CD4-positive, alpha-beta T cell treated with Interleukin-1 beta for 1 hour (primary cell): ENCODE measurements at regions not wholly inside any gene's neighbourhood (a gene's known extent, or its start where the extent isn't known, plus 50 kb on each side); places are given as distances from the start of the nearest gene placed in this dataset.
"Not testable (repeated sequence)": the region's sequence is repeated elsewhere in the genome, so short reads cannot be mapped to it uniquely, and the experiment has no call there.

Experiments used
- DNase-seq, 2 donors: peaks; one replicate each; pipeline ENCODE4 v3.0.0-alpha.2; 2020 to 2022

- DNase-seq, result no peak
Observed at GRCh38 chr6:11961923-11962322, 50.2 kb upstream of the HIVEP1 start.

DNA sequence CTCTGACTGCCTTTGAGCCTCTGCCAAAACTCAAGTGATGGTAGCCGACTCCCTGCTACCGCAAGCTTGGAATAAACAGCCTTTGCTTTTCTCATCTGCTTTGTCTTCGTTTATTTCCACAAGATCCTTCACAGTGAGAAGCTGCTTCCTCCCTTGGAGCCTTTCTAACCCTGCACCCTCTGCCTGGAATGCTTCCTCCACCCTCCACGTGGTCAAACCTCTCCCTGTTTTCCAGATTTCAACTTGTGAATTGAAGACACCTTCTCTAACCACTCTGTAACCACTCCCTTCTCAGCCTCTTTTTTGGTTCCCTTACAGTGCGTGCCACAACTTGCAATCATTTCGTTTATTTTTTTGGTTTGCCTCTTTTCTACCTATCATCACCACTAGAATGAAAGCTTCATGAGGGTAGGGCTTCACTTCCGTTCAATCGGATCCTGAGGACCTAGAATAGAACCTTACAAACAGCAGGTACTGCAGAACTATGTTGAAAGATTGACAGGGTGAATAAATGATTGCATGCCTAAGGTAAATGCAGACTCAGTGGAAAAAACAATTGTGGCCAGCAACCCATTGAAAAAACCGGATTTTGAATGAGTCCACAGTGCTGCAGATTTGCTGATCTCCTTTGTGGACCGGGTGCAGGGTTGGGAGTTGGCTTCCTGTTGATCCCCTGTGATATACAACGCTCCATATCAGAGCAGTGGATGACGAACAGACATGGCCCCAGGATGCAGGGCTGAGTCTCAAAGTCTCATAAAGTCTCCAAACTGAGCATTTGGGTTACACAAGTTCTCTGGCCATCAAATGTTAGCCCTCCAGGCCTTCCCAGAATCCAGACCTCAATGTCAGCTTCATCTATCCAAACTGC lies 51.0 kb upstream of the HIVEP1 start:
- DNase-seq, result no peak

DNA sequence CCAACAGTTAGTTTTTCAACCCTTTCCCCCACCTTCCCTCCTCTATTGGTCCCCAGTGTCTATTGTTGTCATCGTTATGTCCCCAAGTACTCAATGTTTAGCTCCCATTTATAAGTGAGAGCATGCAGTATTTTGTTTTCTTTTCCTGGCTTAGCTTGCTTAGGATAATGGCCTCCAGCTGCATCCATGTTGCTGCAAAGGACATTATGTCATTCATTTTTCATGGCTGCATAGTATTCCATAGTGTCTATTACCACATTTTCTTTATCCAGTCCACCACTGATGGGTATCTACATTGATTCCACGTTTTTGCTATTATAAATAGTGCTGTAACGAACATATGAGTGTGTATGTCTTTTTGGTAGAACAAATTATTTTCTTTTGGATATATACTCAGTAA lies 55.3 kb upstream of the HIVEP1 start:
- no peak for DNase-seq

DNA sequence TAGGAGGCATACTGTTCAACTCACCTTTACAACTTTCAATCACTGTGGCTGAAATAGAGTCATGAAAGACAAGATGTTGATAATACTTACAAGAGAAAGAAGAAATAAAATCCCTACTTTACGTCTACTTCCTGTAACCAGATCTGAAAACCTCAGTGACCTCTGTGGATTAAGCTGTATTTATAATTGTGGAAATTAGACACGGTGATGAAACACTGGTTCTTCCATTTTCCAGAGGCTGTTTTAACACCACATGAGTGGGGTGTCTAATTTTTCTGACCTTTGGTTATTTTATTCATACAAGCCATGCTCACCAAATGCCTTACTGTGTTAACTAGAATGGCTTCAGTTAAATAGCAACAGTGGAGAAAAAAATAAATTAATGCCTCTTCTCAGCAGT lies 58.5 kb upstream of the HIVEP1 start:
- no peak for DNase-seq

- DNase-seq, result no peak
Observed at GRCh38 chr6:11952316-11952715, 59.8 kb upstream of the HIVEP1 start.

- no peak for DNase-seq
Observed at GRCh38 chr6:11951868-11952267, 60.2 kb upstream of the HIVEP1 start.

GRCh38 chr6:11950109-11950508 lies 62.0 kb upstream of the HIVEP1 start:
- no peak for DNase-seq

GRCh38 chr6:11947575-11947974 lies 64.5 kb upstream of the HIVEP1 start:
- no peak for DNase-seq

DNA sequence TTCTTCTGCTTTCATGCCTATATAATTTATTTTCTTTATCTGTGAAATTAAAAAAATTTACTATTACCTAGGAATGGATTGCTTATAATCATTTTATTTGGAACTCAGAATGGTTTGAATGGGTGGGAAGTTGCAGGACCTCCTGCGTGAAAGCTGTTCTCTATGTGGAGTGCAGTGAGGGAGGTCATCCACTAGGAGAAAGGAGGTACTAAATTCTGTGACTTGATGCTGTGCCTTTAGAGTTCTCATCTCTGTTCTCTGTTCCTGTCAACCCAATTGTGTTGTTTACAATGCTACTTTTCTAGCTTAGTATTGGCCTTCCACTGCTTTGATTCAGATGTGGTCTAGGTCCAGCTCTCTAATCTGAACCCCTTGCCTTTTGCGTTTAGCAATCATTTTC lies 65.0 kb upstream of the HIVEP1 start:
- no peak for DNase-seq

DNA sequence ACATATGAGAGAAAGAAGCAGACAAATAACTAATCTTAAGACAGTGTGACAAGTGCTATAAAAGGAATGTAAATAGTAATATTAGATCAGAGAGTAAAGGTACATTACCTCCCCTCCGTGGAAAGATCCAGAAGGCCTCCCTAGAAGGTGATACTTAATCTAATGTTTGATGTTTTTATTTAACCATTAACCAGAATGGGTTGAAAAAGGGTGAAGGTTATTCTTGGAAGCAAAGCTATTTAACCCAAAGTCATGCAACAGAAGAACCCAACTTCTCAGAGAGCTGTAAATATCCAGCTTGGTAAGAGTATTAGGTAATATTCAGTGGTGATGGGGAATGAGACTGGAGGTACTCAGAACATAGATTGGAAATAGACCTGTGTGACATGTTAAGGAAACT lies 68.0 kb upstream of the HIVEP1 start:
- DNase-seq, result no peak

DNA sequence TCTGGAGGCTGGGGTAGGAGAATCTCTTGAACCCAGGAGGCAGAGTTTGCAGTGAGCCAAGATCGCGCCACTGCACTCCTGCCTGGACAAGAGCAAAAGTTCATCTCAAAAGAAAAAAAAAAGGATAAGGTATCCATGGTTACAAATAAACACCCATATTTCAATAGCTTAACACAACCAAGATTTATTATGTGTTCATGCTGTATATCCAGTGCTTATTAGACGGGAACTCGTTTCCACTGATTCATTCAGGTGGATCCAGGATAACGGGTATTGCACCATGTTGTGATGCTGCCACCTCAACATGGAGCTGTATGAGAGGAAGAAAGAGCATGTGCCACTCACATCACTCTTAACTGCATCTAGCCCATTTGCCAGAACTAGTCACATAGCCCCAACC lies 69.1 kb upstream of the HIVEP1 start:
- no peak for DNase-seq

GRCh38 chr6:11942185-11942864 lies 69.8 kb upstream of the HIVEP1 start:
- no peak for DNase-seq

DNA sequence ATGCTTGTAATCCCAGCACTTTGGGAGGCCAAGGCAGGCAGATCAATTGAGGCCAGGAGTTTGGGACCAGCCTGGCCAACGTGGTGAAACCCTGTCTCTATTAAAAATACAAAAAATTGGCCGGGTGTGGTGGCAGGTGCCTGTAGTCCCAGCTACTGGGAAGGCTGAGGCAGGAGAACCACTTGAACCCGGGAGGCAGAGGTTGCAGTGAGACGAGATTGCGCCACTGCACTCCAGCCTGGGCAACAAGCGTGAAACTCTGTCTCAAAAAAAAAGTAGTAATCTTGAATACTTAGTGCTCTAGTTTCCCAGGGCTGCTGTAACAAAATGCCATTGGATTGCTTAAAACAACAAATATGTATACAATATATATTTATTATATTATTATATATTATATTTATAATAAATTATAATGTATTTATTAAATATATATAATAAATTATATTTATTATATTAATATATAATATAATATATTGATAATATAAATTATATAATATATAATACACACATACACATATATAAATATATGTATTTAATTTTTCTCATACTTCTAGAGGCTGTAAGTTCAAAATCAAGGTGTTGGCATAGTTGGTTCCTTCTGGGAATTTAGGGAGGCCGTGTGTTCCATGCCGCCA lies 71.5 kb upstream of the HIVEP1 start:
- DNase-seq, result not testable (repeated sequence)

- no peak for DNase-seq
Observed at GRCh38 chr6:11938285-11938890, 73.7 kb upstream of the HIVEP1 start.

GRCh38 chr6:11934638-11935037 lies 77.5 kb upstream of the HIVEP1 start:
- no peak for DNase-seq

GRCh38 chr6:11932892-11933291 lies 79.2 kb upstream of the HIVEP1 start:
- not testable (repeated sequence) for DNase-seq

DNA sequence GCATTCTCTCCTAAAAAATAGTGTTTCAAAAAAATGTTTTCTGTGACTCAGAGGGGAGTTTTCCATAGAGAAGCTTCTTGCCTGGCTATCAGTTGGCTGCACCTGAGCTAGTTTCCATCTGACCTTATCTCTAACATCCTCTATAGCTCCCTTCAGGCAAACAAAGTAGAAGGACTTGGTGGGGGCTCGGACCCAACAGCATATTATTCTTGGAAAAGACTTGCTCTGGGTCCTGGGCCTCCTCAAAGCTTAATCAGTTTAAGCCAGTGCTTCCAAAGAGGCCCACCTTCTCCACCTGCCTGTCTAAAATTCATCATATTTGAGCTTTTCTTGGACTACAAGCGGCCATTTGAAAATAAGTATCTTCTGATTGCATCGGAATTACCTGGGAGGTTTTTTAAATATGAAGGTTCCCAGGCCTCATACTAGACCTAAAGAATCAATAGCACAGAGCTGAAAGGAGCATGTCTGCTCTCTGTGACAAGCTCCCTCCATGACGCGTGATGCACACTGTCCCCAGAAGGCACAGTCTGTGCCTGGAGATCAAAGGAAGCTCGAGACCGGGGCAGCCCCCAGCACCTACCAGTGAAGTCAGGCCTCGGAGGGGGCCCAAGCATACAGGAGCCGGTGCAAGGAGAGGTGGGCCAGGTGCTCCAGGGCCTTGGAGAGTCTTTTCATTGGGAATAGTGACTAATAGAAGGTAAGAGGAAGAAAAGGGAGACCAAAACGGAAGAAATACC lies 80.6 kb upstream of the HIVEP1 start:
- no peak for DNase-seq

GRCh38 chr6:11930834-11931233 lies 81.3 kb upstream of the HIVEP1 start:
- DNase-seq, result not testable (repeated sequence)

DNA sequence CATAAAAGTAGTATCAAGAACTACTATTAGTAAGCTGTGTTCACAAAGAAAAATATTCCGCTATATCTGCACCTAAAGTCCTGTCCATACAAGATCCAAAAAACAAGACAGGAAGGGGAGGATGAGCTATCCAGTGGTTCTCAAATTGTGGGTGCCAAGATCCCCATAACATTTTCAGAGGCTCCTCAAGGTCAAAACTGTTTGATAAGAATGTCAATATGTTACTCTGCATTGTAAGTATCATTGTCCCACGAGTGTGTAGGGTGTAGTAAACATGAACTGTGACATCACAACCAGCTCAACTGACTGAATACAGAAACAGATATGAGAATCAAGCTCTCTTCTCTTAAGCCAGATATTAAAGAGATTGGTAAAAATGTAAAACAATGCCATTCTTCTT lies 81.9 kb upstream of the HIVEP1 start:
- no peak for DNase-seq

GRCh38 chr6:11929241-11929835 lies 82.8 kb upstream of the HIVEP1 start:
- DNase-seq, result no peak

GRCh38 chr6:11926594-11927407 lies 85.3 kb upstream of the HIVEP1 start:
- DNase-seq, result no peak
